ENCODE measurements at regions not wholly inside any gene's neighbourhood (a gene's known extent, or its start where the extent isn't known, plus 50 kb on each side); places are given as distances from the start of the nearest gene placed in this dataset.

- ChIA-PET CTCF (interaction anchor here (1.0 to 5.3 kb wide), 20 partner anchors 9 to 1512 kb away, joined by 3 to 70 read pairs (median 4); no protein-coding TSS in a partner anchor), POLR2A (no interaction called here)
- no peak for DNase-seq (ENCODE audit: low read depth, low spot score)
- H3K4me3 ChIP-seq (ENCODE audit: low read depth, low read length), result no peak overlapping the region
- no peak for TF ChIP-seq CTCF (IDR thresholded peaks at IDR 0.05; ENCODE audit: insufficient read depth, low read length, missing control alignments)
These were observed 324.0 kb downstream of the TBL1XR1 start for GRCh38 chr3:176873261-176873660.

- TF ChIP-seq CTCF (IDR thresholded peaks at IDR 0.05; ENCODE audit: insufficient read depth, low read length, missing control alignments), result peak; percentile 83
- DNase-seq (ENCODE audit: low read depth, low spot score), result no peak
- CTCF ChIA-PET, result interaction anchor here (0.6 to 5.3 kb wide), 23 partner anchors 10 to 1513 kb away, joined by 3 to 70 read pairs (median 3); no protein-coding TSS in a partner anchor
- POLR2A ChIA-PET, result no interaction called here
- no peak overlapping the region for H3K4me3 ChIP-seq (ENCODE audit: low read depth, low read length)
These were observed 324.5 kb downstream of the TBL1XR1 start for GRCh38 chr3:176872771-176873209.

GRCh38 chr3:176870451-176870850 is 326.8 kb downstream of the TBL1XR1 start:
- TF ChIP-seq CTCF (IDR thresholded peaks at IDR 0.05; ENCODE audit: insufficient read depth, low read length, missing control alignments), result no peak
- CTCF ChIA-PET, result interaction anchor here (4.2 to 5.3 kb wide), 2 partner anchors 68 to 1515 kb away, joined by 39 to 70 read pairs; no protein-coding TSS in a partner anchor
- POLR2A ChIA-PET, result no interaction called here
- no peak overlapping the region for H3K4me3 ChIP-seq (ENCODE audit: low read depth, low read length)
- no peak for DNase-seq (ENCODE audit: low read depth, low spot score)

GRCh38 chr3:176867681-176868663 is 329.3 kb downstream of the TBL1XR1 start:
- H3K4me3 ChIP-seq (ENCODE audit: low read depth, low read length), result no peak overlapping the region
- ChIA-PET POLR2A (no interaction called here), CTCF (no interaction called here)
- DNase-seq (ENCODE audit: low read depth, low spot score), result no peak
- no peak for TF ChIP-seq CTCF (IDR thresholded peaks at IDR 0.05; ENCODE audit: insufficient read depth, low read length, missing control alignments)

- CTCF ChIA-PET, result interaction anchor here (2.7 kb wide), 1 partner anchor 11 kb away, joined by 9 read pairs; no protein-coding TSS in a partner anchor
- TF ChIP-seq CTCF (IDR thresholded peaks at IDR 0.05; ENCODE audit: insufficient read depth, low read length, missing control alignments), result no peak
- POLR2A ChIA-PET, result no interaction called here
- H3K4me3 ChIP-seq (ENCODE audit: low read depth, low read length), result no peak overlapping the region
- DNase-seq (ENCODE audit: low read depth, low spot score), result no peak
These were observed 336.1 kb downstream of the TBL1XR1 start for GRCh38 chr3:176861137-176861536.

- no peak for DNase-seq (ENCODE audit: low read depth, low spot score)
- no peak for TF ChIP-seq CTCF (IDR thresholded peaks at IDR 0.05; ENCODE audit: insufficient read depth, low read length, missing control alignments)
- POLR2A ChIA-PET, result no interaction called here
- CTCF ChIA-PET, result interaction anchor here (3.8 kb wide), 1 partner anchor 16 kb away, joined by 27 read pairs; no protein-coding TSS in a partner anchor
- no peak overlapping the region for H3K4me3 ChIP-seq (ENCODE audit: low read depth, low read length)
These were observed 340.6 kb downstream of the TBL1XR1 start for GRCh38 chr3:176856721-176857120.

Data from AG04449 (cell line).